ENCODE measurements at regions not wholly inside any gene's neighbourhood (a gene's known extent, or its start where the extent isn't known, plus 50 kb on each side); places are given as distances from the start of the nearest gene placed in this dataset.

DNA sequence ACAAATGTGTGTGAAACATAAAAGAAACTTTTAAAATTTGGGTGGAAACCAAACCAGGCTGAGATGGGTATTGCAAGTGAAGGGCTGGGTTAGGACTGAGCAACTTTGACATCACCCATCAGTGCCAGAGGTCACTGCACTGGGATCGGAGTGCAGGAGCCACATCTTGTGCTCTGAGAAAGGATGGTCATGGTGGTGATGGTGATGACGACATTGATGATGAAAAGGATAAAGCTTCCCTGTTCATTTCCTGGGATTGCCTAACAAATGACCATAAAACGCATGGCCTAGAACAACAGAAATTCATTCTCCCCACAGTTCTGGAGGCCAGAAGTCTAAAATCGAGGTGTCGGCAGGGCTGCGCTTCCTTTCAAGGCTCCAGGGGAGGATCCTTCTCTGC is 324.0 kb downstream of the MAF start:
- ATAC-seq (no peak), DNase-seq (no peak)
- Histone ChIP-seq H3K27me3 (no peaks in the 10 kb centered on the region), H3K4me3 (no peak overlapping the region), H3K27ac (no peak overlapping the region), H3K36me3 (replicated peaks in 1 of 2; ENCODE audit: insufficient read depth in 1 of 2, low read depth in 2 of 2) (no peaks in the 10 kb centered on the region), H3K9me3 (no peaks in the 10 kb centered on the region), H3K4me1 (no peaks in the 10 kb centered on the region)
- intact Hi-C loops (cut with DNase I) = no loop called here
- no peak for TF ChIP-seq POLR2A (IDR thresholded peaks at IDR 0.05)
- TF ChIP-seq, protein P1, sequence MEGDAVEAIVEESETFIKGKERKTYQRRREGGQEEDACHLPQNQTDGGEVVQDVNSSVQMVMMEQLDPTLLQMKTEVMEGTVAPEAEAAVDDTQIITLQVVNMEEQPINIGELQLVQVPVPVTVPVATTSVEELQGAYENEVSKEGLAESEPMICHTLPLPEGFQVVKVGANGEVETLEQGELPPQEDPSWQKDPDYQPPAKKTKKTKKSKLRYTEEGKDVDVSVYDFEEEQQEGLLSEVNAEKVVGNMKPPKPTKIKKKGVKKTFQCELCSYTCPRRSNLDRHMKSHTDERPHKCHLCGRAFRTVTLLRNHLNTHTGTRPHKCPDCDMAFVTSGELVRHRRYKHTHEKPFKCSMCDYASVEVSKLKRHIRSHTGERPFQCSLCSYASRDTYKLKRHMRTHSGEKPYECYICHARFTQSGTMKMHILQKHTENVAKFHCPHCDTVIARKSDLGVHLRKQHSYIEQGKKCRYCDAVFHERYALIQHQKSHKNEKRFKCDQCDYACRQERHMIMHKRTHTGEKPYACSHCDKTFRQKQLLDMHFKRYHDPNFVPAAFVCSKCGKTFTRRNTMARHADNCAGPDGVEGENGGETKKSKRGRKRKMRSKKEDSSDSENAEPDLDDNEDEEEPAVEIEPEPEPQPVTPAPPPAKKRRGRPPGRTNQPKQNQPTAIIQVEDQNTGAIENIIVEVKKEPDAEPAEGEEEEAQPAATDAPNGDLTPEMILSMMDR (IDR thresholded peaks at IDR 0.05) = no peak
- whole genome bisulfite sequencing, 2 donors = 87 to 90% methylated on average over 6 of the region's 6 CpGs

- H3K4me1 ChIP-seq = no peaks in the 10 kb centered on the region
- intact Hi-C loops (cut with DNase I) = no loop called here
- DNase-seq (no peak), ATAC-seq (no peak)
- H3K27ac ChIP-seq = no peak overlapping the region
- WGBS, 2 donors = 68 to 89% methylated on average over 3 to 4 of the region's 4 CpGs
- H3K27me3 ChIP-seq = no peaks in the 10 kb centered on the region
- TF ChIP-seq, protein P1 (IDR thresholded peaks at IDR 0.05) = no peak
- TF ChIP-seq POLR2A (IDR thresholded peaks at IDR 0.05) = no peak
- H3K4me3 ChIP-seq = no peak overlapping the region
- H3K36me3 ChIP-seq (replicated peaks in 1 of 2; ENCODE audit: insufficient read depth in 1 of 2, low read depth in 2 of 2) = no peaks in the 10 kb centered on the region
- H3K9me3 ChIP-seq = no peaks in the 10 kb centered on the region
Observed at GRCh38 chr16:79274264-79274663, 326.3 kb downstream of the MAF start.

DNA sequence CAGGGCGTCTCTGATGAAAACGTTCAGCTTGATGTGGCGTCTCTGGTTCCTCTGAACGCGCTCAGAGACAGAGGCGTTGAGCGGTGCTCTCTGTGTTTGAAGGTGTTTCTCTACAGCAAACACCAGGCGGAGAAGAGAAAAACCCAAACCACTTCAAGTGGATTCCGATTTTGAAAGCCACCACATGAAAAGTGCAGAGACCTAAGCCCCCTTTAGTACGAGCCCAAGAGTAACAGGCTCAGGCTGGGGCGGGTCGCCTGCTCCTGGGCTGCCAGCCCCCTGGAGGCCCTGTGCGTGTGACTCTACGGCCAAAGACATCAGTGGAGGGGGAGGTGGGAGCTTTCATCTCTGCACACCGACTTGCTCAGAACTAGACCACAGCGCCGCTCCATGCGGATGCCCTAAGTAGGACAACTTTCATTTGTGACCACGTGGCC is 328.4 kb downstream of the MAF start:
- intact Hi-C loops (cut with DNase I) = no loop called here
- Histone ChIP-seq H3K4me3 (no peak overlapping the region), H3K9me3 (no peaks in the 10 kb centered on the region), H3K36me3 (replicated peaks in 1 of 2; ENCODE audit: insufficient read depth in 1 of 2, low read depth in 2 of 2) (no peaks in the 10 kb centered on the region), H3K27me3 (no peaks in the 10 kb centered on the region), H3K4me1 (no peaks in the 10 kb centered on the region), H3K27ac (no peak overlapping the region)
- TF ChIP-seq, protein P1 (IDR thresholded peaks at IDR 0.05) = no peak
- no peak for TF ChIP-seq POLR2A (IDR thresholded peaks at IDR 0.05)
- DNase-seq (no peak), ATAC-seq (no peak)
- WGBS, 2 donors = 88% methylated on average over 19 of the region's 19 CpGs

DNA sequence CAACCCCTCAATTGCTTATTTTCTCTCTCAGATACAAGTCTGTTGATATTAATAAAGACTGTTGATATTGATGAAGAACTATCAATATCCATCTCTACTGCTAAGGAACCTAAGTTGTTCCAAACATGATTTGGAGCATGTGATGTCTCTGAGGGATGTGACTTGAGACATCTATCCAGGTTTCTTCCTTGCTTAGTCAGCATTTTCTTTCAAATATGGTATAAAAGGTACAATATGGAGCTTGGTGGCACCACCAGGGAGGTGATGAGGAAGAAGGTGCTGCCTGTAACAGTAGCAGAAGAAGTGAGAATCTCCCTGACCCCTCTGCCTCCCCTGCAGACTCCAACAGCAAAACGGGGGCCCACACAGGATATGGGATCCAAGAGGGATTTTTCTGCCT is 329.0 kb downstream of the MAF start:
- no peaks in the 10 kb centered on the region for H3K9me3 ChIP-seq
- WGBS, 2 donors = 0% methylated on average over 1 of the region's 1 CpG
- TF ChIP-seq, protein P1 (IDR thresholded peaks at IDR 0.05) = no peak
- TF ChIP-seq POLR2A (IDR thresholded peaks at IDR 0.05) = no peak
- intact Hi-C loops (cut with DNase I) = no loop called here
- H3K4me1 ChIP-seq = no peaks in the 10 kb centered on the region
- H3K27ac ChIP-seq = no peak overlapping the region
- H3K27me3 ChIP-seq = no peaks in the 10 kb centered on the region
- ATAC-seq (no peak), DNase-seq (no peak)
- H3K4me3 ChIP-seq = no peak overlapping the region
- no peaks in the 10 kb centered on the region for H3K36me3 ChIP-seq (replicated peaks in 1 of 2; ENCODE audit: insufficient read depth in 1 of 2, low read depth in 2 of 2)

GRCh38 chr16:79270011-79270410 is 330.5 kb downstream of the MAF start:
- Histone ChIP-seq H3K36me3 (replicated peaks in 1 of 2; ENCODE audit: insufficient read depth in 1 of 2, low read depth in 2 of 2) (no peaks in the 10 kb centered on the region), H3K9me3 (no peaks in the 10 kb centered on the region), H3K27ac (no peak overlapping the region), H3K4me3 (no peak overlapping the region), H3K27me3 (no peaks in the 10 kb centered on the region), H3K4me1 (no peaks in the 10 kb centered on the region)
- TF ChIP-seq, protein P1 (IDR thresholded peaks at IDR 0.05) = no peak
- TF ChIP-seq POLR2A (IDR thresholded peaks at IDR 0.05) = no peak
- DNase-seq (no peak), ATAC-seq (no peak)
- intact Hi-C loops (cut with DNase I) = no loop called here
- WGBS, 2 donors = 89 to 95% methylated on average over 2 of the region's 2 CpGs

Data from body of pancreas (tissue), 4 donors.